A549 (cell line): ENCODE measurements at regions not wholly inside any gene's neighbourhood (a gene's known extent, or its start where the extent isn't known, plus 50 kb on each side); places are given as distances from the start of the nearest gene placed in this dataset.

Experiments used
- ATAC-seq, 2 experiments: fragments of 200-7000 bp in 1 of 2; fragments of >200 bp in 1 of 2; cut with Nextera tagmentation in 1 of 2; cut with Tn5 transposase in 1 of 2; 3 replicates each; pipeline versions ENCODE4 v1.8.0 to v1.9.1; 2018 to 2020; ENCODE audit warnings: mild to moderate bottlenecking in 1 of 2, moderate library complexity in 1 of 2
- CTCF ChIA-PET: fragments of 300-600 bp; sonication (Branson Sonifier 250); formaldehyde crosslinking; extraction: SDS; loops from one replicate; lab custom pipeline; 2021; ENCODE audit warnings: antibody characterized with exemption, inconsistent platforms; lab: Yijun Ruan, JAX
- POLR2A ChIA-PET: fragments of 350-600 bp; formaldehyde crosslinking; extraction: SDS; loops from one replicate; lab custom pipeline; 2021; ENCODE audit warnings: antibody characterized with exemption, inconsistent platforms; lab: Yijun Ruan, JAX
- DNase-seq, 2 experiments: peaks; one replicate each; pipeline versions ENCODE4 v3.0.0 to v3.0.0-alpha.2; 2011 to 2016; ENCODE audit warnings: low read depth in 1 of 2, low spot score in 1 of 2
- FAIRE-seq: peaks from 2 replicates; lab custom pipeline; 2011; peaks lifted over from hg19 to GRCh38; lab: Jason Lieb, UNC
- H3K27ac ChIP-seq, 2 experiments: fragments of >200 bp; sonication (Bioruptor Twin); formaldehyde crosslinking; 3 replicates each; pipeline ENCODE4 v1.5.1; 2016 to 2017
- H3K4me1 ChIP-seq: fragments of >200 bp; sonication (Bioruptor Twin); formaldehyde crosslinking; 3 replicates; pipeline ENCODE4 v1.6.1; 2016
- H3K4me2 ChIP-seq: fragments of >200 bp; sonication (Bioruptor Twin); formaldehyde crosslinking; 3 replicates; pipeline ENCODE4 v1.6.1; 2016
- H3K4me3 ChIP-seq: fragments of >200 bp; sonication (Bioruptor Twin); formaldehyde crosslinking; 3 replicates; pipeline ENCODE4 v1.5.1; 2016
- H3K9me3 ChIP-seq: fragments of >200 bp; sonication (Bioruptor Twin); formaldehyde crosslinking; 3 replicates; pipeline ENCODE4 v1.6.1; 2016
- BCL3 ChIP-seq: fragments of >200 bp; sonication (Bioruptor Twin); formaldehyde crosslinking; IDR thresholded peaks from 3 replicates; pipeline ENCODE4 v1.6.1; 2016
- CHD2 ChIP-seq: fragments of 150-350 bp; IDR thresholded peaks from 2 replicates; pipeline ENCODE4 v1.6.1; 2014; ENCODE audit warnings: low read length; ENCODE audit not compliant: partially characterized antibody
- FOSL2 ChIP-seq, 2 experiments: fragments of 450-650 bp in 1 of 2; fragments of >200 bp in 1 of 2; sonication (Bioruptor Twin) in 1 of 2; formaldehyde crosslinking; IDR thresholded peaks; 2 replicates each; pipeline versions ENCODE4 v1.5.0 to v1.6.1; 2016 to 2020; ENCODE audit warnings: mild to moderate bottlenecking in 1 of 2, moderate library complexity in 1 of 2
- FOXS1 ChIP-seq: fragments of 250-450 bp; sonication (Bioruptor Pico); IDR thresholded peaks from 2 replicates; pipeline ENCODE4 v1.5.0; 2020; ENCODE audit warnings: mild to moderate bottlenecking, moderate library complexity
- HDAC2 ChIP-seq: fragments of 200-600 bp; sonication (generic); IDR thresholded peaks from 2 replicates; pipeline ENCODE4 v1.6.1; 2016
- HOXB13 ChIP-seq: fragments of 250-450 bp; sonication (Bioruptor Pico); IDR thresholded peaks from 2 replicates; pipeline ENCODE4 v1.5.0; 2020; ENCODE audit warnings: low read depth, mild to moderate bottlenecking, moderate library complexity
- JUNB ChIP-seq: fragments of >200 bp; sonication (Bioruptor Twin); formaldehyde crosslinking; IDR thresholded peaks from 2 replicates; pipeline ENCODE4 v1.6.1; 2016
- KDM1A ChIP-seq: fragments of 200-600 bp; sonication (generic); IDR thresholded peaks from 2 replicates; pipeline ENCODE4 v1.6.1; 2016; ENCODE audit warnings: low read depth, mild to moderate bottlenecking
- MAZ ChIP-seq: fragments of 150-350 bp; IDR thresholded peaks from 2 replicates; pipeline ENCODE4 v1.6.1; 2014; ENCODE audit warnings: antibody characterized with exemption, low read depth, low read length, borderline replicate concordance
- POLR2A ChIP-seq: IDR thresholded peaks from 2 replicates; pipeline ENCODE4 v1.6.1; 2012; ENCODE audit warnings: mild to moderate bottlenecking, low read length
- RAD21 ChIP-seq, 2 experiments: fragments of >200 bp in 1 of 2; sonication (Bioruptor Twin) in 1 of 2; formaldehyde crosslinking in 1 of 2; IDR thresholded peaks in 1 of 2; conservative IDR thresholded peaks in 1 of 2; 2 replicates in 1 of 2; 3 replicates in 1 of 2; pipeline ENCODE4 v1.6.1; 2012 to 2018; ENCODE audit warnings: inconsistent platforms in 1 of 2
- RARB ChIP-seq: fragments of 250-450 bp; sonication (Bioruptor Pico); IDR thresholded peaks from 2 replicates; pipeline ENCODE4 v1.8.0; 2021; ENCODE audit warnings: mild to moderate bottlenecking, moderate library complexity
- RFX5 ChIP-seq: fragments of 450-650 bp; IDR thresholded peaks from 2 replicates; pipeline ENCODE4 v1.7.1; 2014; ENCODE audit warnings: antibody characterized with exemption, mild to moderate bottlenecking, moderate library complexity
- SMC3 ChIP-seq: fragments of >200 bp; sonication (Bioruptor Twin); formaldehyde crosslinking; IDR thresholded peaks from 3 replicates; pipeline ENCODE4 v1.6.1; 2018; ENCODE audit warnings: inconsistent platforms
- SREBF2 ChIP-seq: fragments of 450-650 bp; IDR thresholded peaks from 2 replicates; pipeline ENCODE4 v1.6.1; 2014; ENCODE audit warnings: mild to moderate bottlenecking, moderate library complexity
- TP53 ChIP-seq: fragments of 250-450 bp; sonication (Bioruptor Pico); IDR thresholded peaks from 2 replicates; pipeline ENCODE4 v1.5.0; 2021; ENCODE audit warnings: mild to moderate bottlenecking, moderate library complexity
- ZC3H11A ChIP-seq: fragments of 450-650 bp; IDR thresholded peaks from 2 replicates; pipeline ENCODE4 v1.6.1; 2014; ENCODE audit warnings: antibody characterized with exemption, mild to moderate bottlenecking
- WGBS: methylation state at CpG from one replicate; pipeline ENCODE4 v1.1.6; 2017; ENCODE audit errors: missing lambda C conversion rate; 5-methylcytosine and 5-hydroxymethylcytosine counted together
- TF ChIP-seq, protein P1 (sequence below): fragments of 250-450 bp; sonication (Bioruptor Pico); IDR thresholded peaks from 2 replicates; pipeline ENCODE4 v1.5.0; 2021; ENCODE audit warnings: mild to moderate bottlenecking, moderate library complexity, borderline replicate concordance
- TF ChIP-seq, protein P2 (sequence below): IDR thresholded peaks from 2 replicates; pipeline ENCODE4 v1.6.1; 2012

- Histone ChIP-seq H3K27ac (no peak overlapping the region), H3K4me3 (no peak overlapping the region), H3K9me3 (no peaks in the 10 kb centered on the region), H3K4me2 (no peak overlapping the region), H3K4me1 (no peaks in the 10 kb centered on the region)
- 27% methylated on average over 3 of the region's 3 CpGs for WGBS
- ATAC-seq, result no peak
- TF ChIP-seq, protein P1, sequence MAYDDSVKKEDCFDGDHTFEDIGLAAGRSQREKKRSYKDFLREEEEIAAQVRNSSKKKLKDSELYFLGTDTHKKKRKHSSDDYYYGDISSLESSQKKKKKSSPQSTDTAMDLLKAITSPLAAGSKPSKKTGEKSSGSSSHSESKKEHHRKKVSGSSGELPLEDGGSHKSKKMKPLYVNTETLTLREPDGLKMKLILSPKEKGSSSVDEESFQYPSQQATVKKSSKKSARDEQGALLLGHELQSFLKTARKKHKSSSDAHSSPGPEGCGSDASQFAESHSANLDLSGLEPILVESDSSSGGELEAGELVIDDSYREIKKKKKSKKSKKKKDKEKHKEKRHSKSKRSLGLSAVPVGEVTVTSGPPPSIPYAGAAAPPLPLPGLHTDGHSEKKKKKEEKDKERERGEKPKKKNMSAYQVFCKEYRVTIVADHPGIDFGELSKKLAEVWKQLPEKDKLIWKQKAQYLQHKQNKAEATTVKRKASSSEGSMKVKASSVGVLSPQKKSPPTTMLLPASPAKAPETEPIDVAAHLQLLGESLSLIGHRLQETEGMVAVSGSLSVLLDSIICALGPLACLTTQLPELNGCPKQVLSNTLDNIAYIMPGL (CRISPR knock-in tag), result no peak
- TF ChIP-seq KDM1A (no peak), TP53 (CRISPR knock-in tag) (no peak), MAZ (no peak), SREBF2 (no peak), BCL3 (no peak), CHD2 (no peak), JUNB (no peak), RFX5 (no peak), RARB (CRISPR knock-in tag) (no peak), HOXB13 (CRISPR knock-in tag) (no peak), POLR2A (no peak), RAD21 (conservative IDR thresholded peaks at IDR 0.05 in 1 of 2, IDR thresholded peaks at IDR 0.05 in 1 of 2) (no peak), ZC3H11A (no peak), FOSL2 (IDR thresholded peaks at IDR 0.05) (no peak), FOSL2 (CRISPR knock-in tag; IDR thresholded peaks at IDR 0.05) (no peak)
- TF ChIP-seq, protein P2, sequence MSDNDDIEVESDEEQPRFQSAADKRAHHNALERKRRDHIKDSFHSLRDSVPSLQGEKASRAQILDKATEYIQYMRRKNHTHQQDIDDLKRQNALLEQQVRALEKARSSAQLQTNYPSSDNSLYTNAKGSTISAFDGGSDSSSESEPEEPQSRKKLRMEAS, result no peak
- no peak for FAIRE-seq
- DNase-seq, result no peak
- POLR2A ChIA-PET, result no interaction called here
- CTCF ChIA-PET, result no interaction called here
Observed at GRCh38 chr20:40331249-40331648, 357.8 kb downstream of the MAFB start.

GRCh38 chr20:40329321-40329720 lies 359.7 kb downstream of the MAFB start:
- DNase-seq, result no peak
- FAIRE-seq, result no peak
- POLR2A ChIA-PET, result no interaction called here

DNA sequence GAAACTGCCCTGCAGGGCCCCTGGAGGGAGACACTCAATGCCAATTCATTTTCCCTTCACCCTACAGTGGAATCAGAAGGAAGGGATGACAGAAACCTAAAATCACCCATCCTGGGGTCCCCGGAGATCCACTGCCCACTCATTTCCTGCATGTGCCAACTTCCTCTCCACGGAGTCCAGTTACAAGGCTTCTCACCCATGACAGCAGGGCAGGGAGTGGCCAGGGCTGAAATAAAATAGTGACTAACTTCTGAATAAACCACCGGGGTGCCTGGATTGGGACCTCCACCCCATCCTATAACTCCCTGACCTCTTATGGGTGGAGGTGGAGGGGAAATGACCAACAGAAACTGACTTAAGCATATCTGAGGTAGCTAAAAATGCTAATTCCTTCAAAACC lies 362.3 kb downstream of the MAFB start:
- 3% methylated on average over 3 of the region's 3 CpGs for WGBS
- Histone ChIP-seq H3K4me1 (no peaks in the 10 kb centered on the region), H3K4me2 (no peak overlapping the region), H3K27ac (no peak overlapping the region), H3K9me3 (no peaks in the 10 kb centered on the region), H3K4me3 (no peak overlapping the region)
- DNase-seq (no peak), FAIRE-seq (no peak), ATAC-seq (no peak)
- TF ChIP-seq ZC3H11A (no peak), FOSL2 (IDR thresholded peaks at IDR 0.05) (no peak), FOSL2 (CRISPR knock-in tag; IDR thresholded peaks at IDR 0.05) (no peak), SMC3 (no peak), MAZ (no peak), RAD21 (conservative IDR thresholded peaks at IDR 0.05 in 1 of 2, IDR thresholded peaks at IDR 0.05 in 1 of 2) (no peak), TP53 (CRISPR knock-in tag) (no peak), SREBF2 (no peak), HDAC2 (no peak), FOXS1 (CRISPR knock-in tag) (no peak)
- POLR2A ChIA-PET, result no interaction called here
- CTCF ChIA-PET, result no interaction called here

More at GRCh38 chr20:40329321-40329720, 359.7 kb downstream of the MAFB start:
- H3K4me2 ChIP-seq, result no peak overlapping the region
- no peak for ATAC-seq
- H3K4me1 ChIP-seq, result no peaks in the 10 kb centered on the region
- TF ChIP-seq RARB (CRISPR knock-in tag), result no peak
- CTCF ChIA-PET, result no interaction called here
- WGBS, result 0% methylated on average over 2 of the region's 2 CpGs
- H3K4me3 ChIP-seq, result no peak overlapping the region
- H3K27ac ChIP-seq, result no peak overlapping the region
- H3K9me3 ChIP-seq, result no peaks in the 10 kb centered on the region
